Smooth muscle cell (in vitro differentiated cells): ENCODE measurements at regions not wholly inside any gene's neighbourhood (a gene's known extent, or its start where the extent isn't known, plus 50 kb on each side); places are given as distances from the start of the nearest gene placed in this dataset.

Experiments
- DNase-seq: peaks from one replicate; lab custom pipeline; 2025; ENCODE audit not compliant: unreplicated experiment; lab: John Stamatoyannopoulos, UW
- H2AFZ ChIP-seq: fragments of 200-600 bp; sonication (generic); 2 replicates; pipeline ENCODE4 v1.6.0; 2016; ENCODE audit warnings: antibody characterized with exemption, low read depth, mild to moderate bottlenecking
- H3F3A ChIP-seq: fragments of 200-600 bp; sonication (generic); 2 replicates; pipeline ENCODE4 v1.6.0; 2017; ENCODE audit warnings: antibody characterized with exemption, low read depth
- H3K27ac ChIP-seq: fragments of 200-600 bp; sonication (generic); 2 replicates; pipeline ENCODE4 v1.5.1; 2016; ENCODE audit warnings: low read depth, mild to moderate bottlenecking
- H3K27me3 ChIP-seq: fragments of 200-600 bp; sonication (generic); 2 replicates; pipeline ENCODE4 v1.6.1; 2016; ENCODE audit warnings: low read depth, mild to moderate bottlenecking
- H3K36me3 ChIP-seq: fragments of 200-600 bp; sonication (generic); 2 replicates; pipeline ENCODE4 v1.5.1; 2016; ENCODE audit warnings: low read depth
- H3K4me1 ChIP-seq: fragments of 200-600 bp; sonication (generic); 2 replicates; pipeline ENCODE4 v1.5.1; 2016; ENCODE audit warnings: low read depth
- H3K4me2 ChIP-seq: fragments of 200-600 bp; sonication (generic); 2 replicates; pipeline ENCODE4 v1.6.0; 2016; ENCODE audit warnings: mild to moderate bottlenecking
- H3K4me3 ChIP-seq: fragments of 200-600 bp; sonication (generic); 2 replicates; pipeline ENCODE4 v1.5.1; 2016; ENCODE audit warnings: mild to moderate bottlenecking
- H3K79me2 ChIP-seq: fragments of 200-600 bp; sonication (generic); 2 replicates; pipeline ENCODE4 v1.6.0; 2016; ENCODE audit warnings: low read depth, mild to moderate bottlenecking
- H3K9ac ChIP-seq: fragments of 200-600 bp; sonication (generic); 2 replicates; pipeline ENCODE4 v1.6.0; 2016; ENCODE audit warnings: low read depth
- H3K9me3 ChIP-seq: fragments of 200-600 bp; sonication (generic); replicated peaks from 2 replicates; pipeline ENCODE4 v1.5.1; 2016; ENCODE audit warnings: low read depth
- H4K20me1 ChIP-seq: fragments of 200-600 bp; sonication (generic); 2 replicates; pipeline ENCODE4 v1.6.0; 2016; ENCODE audit warnings: low read depth
- WGBS: methylation state at CpG from one replicate; pipeline ENCODE4 v1.1.7; 2016; ENCODE audit warnings: low lambda C conversion rate; 5-methylcytosine and 5-hydroxymethylcytosine counted together
- TF ChIP-seq, protein P1 (sequence below): fragments of 200-600 bp; sonication (generic); IDR thresholded peaks from 2 replicates; pipeline ENCODE4 v1.5.1; 2017; ENCODE audit warnings: borderline replicate concordance, mild to moderate bottlenecking, antibody characterized with exemption; ENCODE audit not compliant: insufficient read depth, poor library complexity, severe bottlenecking

DNA sequence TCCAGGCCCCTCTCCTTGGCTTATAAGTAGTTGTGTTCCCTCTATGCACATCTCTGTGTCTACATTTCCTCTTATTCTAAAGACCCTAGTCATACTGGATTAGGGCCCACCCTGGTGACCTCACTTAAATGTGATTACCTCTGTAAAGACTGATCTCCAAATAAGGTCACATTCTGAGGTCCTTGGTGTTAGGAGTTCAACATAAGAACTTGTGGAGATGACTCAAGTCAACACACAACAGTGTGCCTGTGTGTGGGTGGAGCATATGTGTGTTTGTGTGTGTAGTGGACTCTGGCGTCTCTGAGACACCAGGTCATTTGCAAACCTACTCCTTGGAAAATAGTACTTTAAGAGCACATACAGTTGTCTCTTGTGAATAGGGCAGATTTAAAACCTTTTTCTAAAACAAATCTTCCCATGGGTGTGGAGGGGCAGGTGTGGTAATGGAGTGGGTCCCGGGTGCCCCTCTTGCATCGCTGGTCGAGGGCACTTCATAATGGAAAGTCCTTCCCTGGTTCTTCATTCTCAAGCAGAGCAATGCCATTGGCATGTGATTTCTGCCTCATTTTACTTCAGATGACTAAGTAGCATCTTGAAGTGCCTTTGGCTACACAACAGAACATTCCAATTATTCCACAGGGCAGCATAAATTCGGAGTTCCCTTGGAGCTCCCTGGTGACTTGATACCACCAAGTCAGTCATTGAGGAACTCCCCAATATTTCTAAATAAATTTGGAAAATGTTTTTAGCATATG, 84.4 kb downstream of the C9orf152 start:
- DNase-seq: no peak
- 57% methylated on average over 5 of the region's 5 CpGs for WGBS
- Histone ChIP-seq H3K36me3 (no peaks in the 10 kb centered on the region), H3K27me3 (no peaks in the 10 kb centered on the region), H4K20me1 (peaks cover 14% of the 10 kb centered on the region), H3K9ac (peak overlapping the region; percentile 81), H3F3A (peaks cover 19% of the 10 kb centered on the region), H3K27ac (peak overlapping the region; percentile 93), H3K79me2 (peaks cover 37% of the 10 kb centered on the region), H2AFZ (no peak overlapping the region), H3K4me2 (peak overlapping the region; percentile 84), H3K4me1 (peaks cover 48% of the 10 kb centered on the region), H3K9me3 (no peaks in the 10 kb centered on the region), H3K4me3 (no peak overlapping the region)
- TF ChIP-seq, protein P1, sequence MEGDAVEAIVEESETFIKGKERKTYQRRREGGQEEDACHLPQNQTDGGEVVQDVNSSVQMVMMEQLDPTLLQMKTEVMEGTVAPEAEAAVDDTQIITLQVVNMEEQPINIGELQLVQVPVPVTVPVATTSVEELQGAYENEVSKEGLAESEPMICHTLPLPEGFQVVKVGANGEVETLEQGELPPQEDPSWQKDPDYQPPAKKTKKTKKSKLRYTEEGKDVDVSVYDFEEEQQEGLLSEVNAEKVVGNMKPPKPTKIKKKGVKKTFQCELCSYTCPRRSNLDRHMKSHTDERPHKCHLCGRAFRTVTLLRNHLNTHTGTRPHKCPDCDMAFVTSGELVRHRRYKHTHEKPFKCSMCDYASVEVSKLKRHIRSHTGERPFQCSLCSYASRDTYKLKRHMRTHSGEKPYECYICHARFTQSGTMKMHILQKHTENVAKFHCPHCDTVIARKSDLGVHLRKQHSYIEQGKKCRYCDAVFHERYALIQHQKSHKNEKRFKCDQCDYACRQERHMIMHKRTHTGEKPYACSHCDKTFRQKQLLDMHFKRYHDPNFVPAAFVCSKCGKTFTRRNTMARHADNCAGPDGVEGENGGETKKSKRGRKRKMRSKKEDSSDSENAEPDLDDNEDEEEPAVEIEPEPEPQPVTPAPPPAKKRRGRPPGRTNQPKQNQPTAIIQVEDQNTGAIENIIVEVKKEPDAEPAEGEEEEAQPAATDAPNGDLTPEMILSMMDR: no peak

DNA sequence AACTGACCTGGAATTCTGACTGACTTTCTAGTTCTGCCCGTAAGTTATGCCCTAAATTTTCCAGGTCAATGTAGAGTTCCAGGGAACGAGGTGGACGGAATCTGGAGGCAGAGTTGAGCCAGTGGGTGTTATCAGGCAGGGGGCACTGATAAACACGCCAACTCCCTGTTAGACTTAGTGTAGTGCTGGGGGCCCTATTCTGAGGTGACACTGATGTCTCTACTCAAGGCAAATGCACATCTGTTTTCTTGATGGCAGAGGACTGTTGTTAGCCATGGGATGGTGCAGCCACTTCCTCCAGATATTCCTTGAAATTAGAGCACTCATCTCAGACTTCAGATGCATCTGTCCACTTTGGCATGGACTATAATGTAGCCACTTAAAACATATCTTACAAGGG, 83.5 kb downstream of the C9orf152 start:
- H3F3A ChIP-seq: peaks cover 19% of the 10 kb centered on the region
- H3K4me2 ChIP-seq: peak overlapping the region; percentile 84
- TF ChIP-seq, protein P1: no peak
- peaks cover 48% of the 10 kb centered on the region for H3K4me1 ChIP-seq
- peaks cover 44% of the 10 kb centered on the region for H3K79me2 ChIP-seq
- H3K27me3 ChIP-seq: no peaks in the 10 kb centered on the region
- H3K9ac ChIP-seq: peak overlapping the region; percentile 81
- no peak for DNase-seq
- no peaks in the 10 kb centered on the region for H3K9me3 ChIP-seq
- H3K36me3 ChIP-seq: no peaks in the 10 kb centered on the region
- H4K20me1 ChIP-seq: peaks cover 22% of the 10 kb centered on the region
- no peak overlapping the region for H2AFZ ChIP-seq
- WGBS: 39% methylated on average over 4 of the region's 4 CpGs
- peak overlapping the region; percentile 93 for H3K27ac ChIP-seq
- no peak overlapping the region for H3K4me3 ChIP-seq

DNA sequence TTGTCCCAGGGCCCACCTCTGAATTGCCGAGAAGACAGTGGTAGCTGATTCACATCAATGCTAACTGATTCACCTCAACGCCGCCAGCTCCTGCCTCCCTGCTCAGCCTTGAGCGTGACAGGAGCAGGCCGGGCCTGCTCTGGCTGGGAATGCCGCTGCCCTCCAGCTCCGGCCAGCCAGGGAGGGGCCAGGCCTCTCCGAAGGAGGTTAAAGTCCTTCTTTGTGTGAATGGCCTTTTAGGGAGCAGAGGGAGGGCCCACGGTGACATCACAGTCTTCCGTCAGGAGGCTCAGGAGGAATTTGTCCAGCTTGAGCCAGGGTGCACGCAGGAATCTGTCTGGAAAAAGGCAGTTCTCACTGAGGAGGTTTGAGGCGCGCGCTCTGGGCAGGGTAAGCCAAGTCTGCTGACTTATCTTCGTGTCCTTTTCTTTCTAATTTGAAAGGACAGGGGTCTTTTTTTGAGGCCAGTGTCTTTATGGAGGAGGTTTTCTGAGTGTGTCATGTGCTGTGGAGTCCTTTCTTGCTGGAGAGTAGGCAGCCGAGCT, 82.7 kb downstream of the C9orf152 start:
- no peaks in the 10 kb centered on the region for H3K27me3 ChIP-seq
- peaks cover 19% of the 10 kb centered on the region for H3F3A ChIP-seq
- peak overlapping the region; percentile 46 for H3K4me3 ChIP-seq
- H3K36me3 ChIP-seq: no peaks in the 10 kb centered on the region
- TF ChIP-seq, protein P1: no peak
- peaks cover 29% of the 10 kb centered on the region for H4K20me1 ChIP-seq
- no peaks in the 10 kb centered on the region for H3K9me3 ChIP-seq
- DNase-seq: peak; percentile 60
- peaks cover 44% of the 10 kb centered on the region for H3K79me2 ChIP-seq
- peak overlapping the region; percentile 84 for H3K4me2 ChIP-seq
- H2AFZ ChIP-seq: no peak overlapping the region
- peak overlapping the region; percentile 81 for H3K9ac ChIP-seq
- peak overlapping the region; percentile 93 for H3K27ac ChIP-seq
- 2% methylated on average over 16 of the region's 16 CpGs for WGBS
- H3K4me1 ChIP-seq: peaks cover 54% of the 10 kb centered on the region
